GM06990 (cell line): ENCODE measurements at regions not wholly inside any gene's neighbourhood (a gene's known extent, or its start where the extent isn't known, plus 50 kb on each side); places are given as distances from the start of the nearest gene placed in this dataset.

Experiments
- DNase-seq: peaks from one replicate; pipeline ENCODE4 v3.0.0-alpha.2; 2011; ENCODE audit not compliant: insufficient read length; ENCODE audit errors: extremely low read depth
- H3K27me3 ChIP-seq: replicated peaks from 2 replicates; pipeline ENCODE4 v1.6.0; 2011; ENCODE audit warnings: low read length; ENCODE audit not compliant: control insufficient read depth, insufficient read depth
- H3K36me3 ChIP-seq: 2 replicates; pipeline ENCODE4 v1.5.1; 2011; ENCODE audit warnings: low read length; ENCODE audit not compliant: control insufficient read depth, insufficient read depth
- H3K4me3 ChIP-seq: replicated peaks from 2 replicates; pipeline ENCODE4 v1.5.1; 2011; ENCODE audit warnings: low read depth, mild to moderate bottlenecking, control low read depth, low read length
- CTCF ChIP-seq: IDR thresholded peaks from 2 replicates; pipeline ENCODE4 v1.5.1; 2011; ENCODE audit warnings: low read length, control low read depth, mild to moderate bottlenecking, inconsistent platforms; ENCODE audit not compliant: insufficient read depth, poor library complexity, severe bottlenecking

- Histone ChIP-seq H3K4me3 (no peak overlapping the region), H3K36me3 (no peaks in the 10 kb centered on the region), H3K27me3 (no peaks in the 10 kb centered on the region; the same call in 1 of the 2 replicates)
- DNase-seq, result no peak
- TF ChIP-seq CTCF, result no peak
These were observed 355.8 kb upstream of the HTR2A start for GRCh38 chr13:47252627-47253026.

GRCh38 chr13:47251771-47252170, 354.9 kb upstream of the HTR2A start:
- H3K27me3 ChIP-seq, result no peaks in the 10 kb centered on the region; the same call in 1 of the 2 replicates
- no peak for TF ChIP-seq CTCF
- no peaks in the 10 kb centered on the region for H3K36me3 ChIP-seq
- DNase-seq, result no peak
- no peak overlapping the region for H3K4me3 ChIP-seq

GRCh38 chr13:47250146-47250545, 353.3 kb upstream of the HTR2A start:
- H3K36me3 ChIP-seq, result no peaks in the 10 kb centered on the region
- DNase-seq, result no peak
- no peak overlapping the region for H3K4me3 ChIP-seq
- no peak for TF ChIP-seq CTCF
- H3K27me3 ChIP-seq, result no peaks in the 10 kb centered on the region

GRCh38 chr13:47249266-47249665, 352.4 kb upstream of the HTR2A start:
- no peak overlapping the region for H3K4me3 ChIP-seq

GRCh38 chr13:47241446-47241845, 344.6 kb upstream of the HTR2A start:
- no peak for DNase-seq
- H3K27me3 ChIP-seq, result no peaks in the 10 kb centered on the region
- H3K36me3 ChIP-seq, result no peaks in the 10 kb centered on the region
- no peak overlapping the region for H3K4me3 ChIP-seq
- TF ChIP-seq CTCF, result no peak

More at GRCh38 chr13:47249266-47249665, 352.4 kb upstream of the HTR2A start:
- H3K27me3 ChIP-seq, result no peaks in the 10 kb centered on the region
- no peak for TF ChIP-seq CTCF
- H3K36me3 ChIP-seq, result no peaks in the 10 kb centered on the region
- no peak for DNase-seq

GRCh38 chr13:47239025-47239424, 342.2 kb upstream of the HTR2A start:
- no peaks in the 10 kb centered on the region for H3K36me3 ChIP-seq
- DNase-seq, result no peak
- no peak for TF ChIP-seq CTCF
- H3K4me3 ChIP-seq, result no peak overlapping the region
- no peaks in the 10 kb centered on the region for H3K27me3 ChIP-seq
